CD4-positive, alpha-beta T cell treated with Interleukin-1 beta for 1 hour (primary cell): ENCODE measurements at regions not wholly inside any gene's neighbourhood (a gene's known extent, or its start where the extent isn't known, plus 50 kb on each side); places are given as distances from the start of the nearest gene placed in this dataset.

Experiments used
- DNase-seq, 2 donors: peaks; one replicate each; pipeline ENCODE4 v3.0.0-alpha.2; 2020 to 2022

- no peak for DNase-seq
Observed at GRCh38 chr20:11436113-11436905, 481.4 kb upstream of the BTBD3 start.

- DNase-seq: no peak
Observed at GRCh38 chr20:11437090-11437489, 480.6 kb upstream of the BTBD3 start.

GRCh38 chr20:11437611-11438380 lies 479.9 kb upstream of the BTBD3 start:
- no peak for DNase-seq

GRCh38 chr20:11438412-11438811 lies 479.3 kb upstream of the BTBD3 start:
- no peak for DNase-seq

GRCh38 chr20:11443382-11444119 lies 474.1 kb upstream of the BTBD3 start:
- DNase-seq: no peak

- DNase-seq: no peak
Observed at GRCh38 chr20:11445161-11445560, 472.5 kb upstream of the BTBD3 start.

- no peak for DNase-seq
Observed at GRCh38 chr20:11445891-11446290, 471.8 kb upstream of the BTBD3 start.

- DNase-seq: no peak
Observed at GRCh38 chr20:11447371-11448100, 470.2 kb upstream of the BTBD3 start.

- no peak for DNase-seq
Observed at GRCh38 chr20:11448554-11448953, 469.1 kb upstream of the BTBD3 start.

- no peak for DNase-seq
Observed at GRCh38 chr20:11451793-11452291, 465.9 kb upstream of the BTBD3 start.

GRCh38 chr20:11452326-11452725 lies 465.4 kb upstream of the BTBD3 start:
- DNase-seq: no peak

GRCh38 chr20:11453430-11453829 lies 464.3 kb upstream of the BTBD3 start:
- DNase-seq: no peak

GRCh38 chr20:11454966-11455799 lies 462.5 kb upstream of the BTBD3 start:
- DNase-seq: no peak

- DNase-seq: no peak
Observed at GRCh38 chr20:11457488-11457887, 460.2 kb upstream of the BTBD3 start.

GRCh38 chr20:11459090-11459890 lies 458.4 kb upstream of the BTBD3 start:
- DNase-seq: no peak

GRCh38 chr20:11467436-11467835 lies 450.3 kb upstream of the BTBD3 start:
- DNase-seq: no peak

- no peak for DNase-seq
Observed at GRCh38 chr20:11468880-11469279, 448.8 kb upstream of the BTBD3 start.

GRCh38 chr20:11469795-11470435 lies 447.8 kb upstream of the BTBD3 start:
- DNase-seq: no peak

GRCh38 chr20:11473983-11474382 lies 443.7 kb upstream of the BTBD3 start:
- DNase-seq: no peak

GRCh38 chr20:11483697-11484096 lies 434.0 kb upstream of the BTBD3 start:
- DNase-seq: no peak
